ENCODE measurements at regions not wholly inside any gene's neighbourhood (a gene's known extent, or its start where the extent isn't known, plus 50 kb on each side); places are given as distances from the start of the nearest gene placed in this dataset.
"Not testable (repeated sequence)": the region's sequence is repeated elsewhere in the genome, so short reads cannot be mapped to it uniquely, and the experiment has no call there.

- DNase-seq, result no peak
Measured at GRCh38 chr20:30511322-30512030, 746.0 kb upstream of the DEFB115 start.

- DNase-seq, result no peak
Measured at GRCh38 chr20:30513050-30513628, 744.3 kb upstream of the DEFB115 start.

GRCh38 chr20:30515915-30516314 lies 741.5 kb upstream of the DEFB115 start:
- DNase-seq, result not testable (repeated sequence)

- DNase-seq, result not testable (repeated sequence)
Measured at GRCh38 chr20:30518906-30519305, 738.6 kb upstream of the DEFB115 start.

GRCh38 chr20:30521686-30522415 lies 735.6 kb upstream of the DEFB115 start:
- DNase-seq, result not testable (repeated sequence)

GRCh38 chr20:30524155-30524554 lies 733.3 kb upstream of the DEFB115 start:
- DNase-seq, result not testable (repeated sequence)

GRCh38 chr20:30524761-30525160 lies 732.7 kb upstream of the DEFB115 start:
- not testable (repeated sequence) for DNase-seq

GRCh38 chr20:30533653-30534052 lies 723.8 kb upstream of the DEFB115 start:
- DNase-seq, result not testable (repeated sequence)

- peak; percentile 27 for DNase-seq
Measured at GRCh38 chr20:30537459-30537858, 720.0 kb upstream of the DEFB115 start.

- DNase-seq, result not testable (repeated sequence)
Measured at GRCh38 chr20:30540330-30541069, 717.0 kb upstream of the DEFB115 start.

GRCh38 chr20:30551236-30551635 lies 706.2 kb upstream of the DEFB115 start:
- DNase-seq, result not testable (repeated sequence)

GRCh38 chr20:30556797-30557196 lies 700.7 kb upstream of the DEFB115 start:
- DNase-seq, result not testable (repeated sequence)

- DNase-seq, result not testable (repeated sequence)
Measured at GRCh38 chr20:30565086-30565485, 692.4 kb upstream of the DEFB115 start.

GRCh38 chr20:30569867-30570266 lies 687.6 kb upstream of the DEFB115 start:
- not testable (repeated sequence) for DNase-seq

- not testable (repeated sequence) for DNase-seq
Measured at GRCh38 chr20:30570622-30571021, 686.8 kb upstream of the DEFB115 start.

GRCh38 chr20:30574337-30574736 lies 683.1 kb upstream of the DEFB115 start:
- not testable (repeated sequence) for DNase-seq

GRCh38 chr20:30579069-30579468 lies 678.4 kb upstream of the DEFB115 start:
- not testable (repeated sequence) for DNase-seq

- not testable (repeated sequence) for DNase-seq
Measured at GRCh38 chr20:30579824-30580438, 677.5 kb upstream of the DEFB115 start.

GRCh38 chr20:30581839-30582238 lies 675.6 kb upstream of the DEFB115 start:
- DNase-seq, result peak; percentile 32

GRCh38 chr20:30584403-30584802 lies 673.1 kb upstream of the DEFB115 start:
- not testable (repeated sequence) for DNase-seq

GRCh38 chr20:30585244-30585796 lies 672.1 kb upstream of the DEFB115 start:
- peak; percentile 49 for DNase-seq

GRCh38 chr20:30586178-30586577 lies 671.3 kb upstream of the DEFB115 start:
- DNase-seq, result not testable (repeated sequence)

All from NCI-H1105 treated with DMSO at 0.1 percent for 48 hours (cell line).